HepG2 (cell line): ENCODE measurements at regions not wholly inside any gene's neighbourhood (a gene's known extent, or its start where the extent isn't known, plus 50 kb on each side); places are given as distances from the start of the nearest gene placed in this dataset.

Experiments
- ATAC-seq: fragments of 200-7000 bp; cut with Tn5 transposase; 3 replicates; pipeline ENCODE4 v1.9.1; 2020; ENCODE audit warnings: mild to moderate bottlenecking, moderate library complexity
- BruUV-seq: library from RNA; stranded (reverse); fragments of 400-500 nt; replicated peaks from 2 replicates; lab custom pipeline; 2021; lab: Mats Ljungman, UMichigan
- CTCF ChIA-PET: fragments of 300-600 bp; formaldehyde crosslinking; extraction: SDS; loops from one replicate; lab custom pipeline; 2021; ENCODE audit warnings: low total read pairs, inconsistent platforms, low intra/inter-chr PET ratio; lab: Yijun Ruan, JAX
- POLR2A ChIA-PET: fragments of 350-600 bp; sonication (Branson Sonifier 250); formaldehyde crosslinking; loops from one replicate; lab custom pipeline; 2020; ENCODE audit warnings: antibody characterized with exemption, inconsistent platforms; lab: Yijun Ruan, JAX
- DNase-seq: peaks from one replicate; pipeline ENCODE4 v3.0.0-alpha.2; 2015; ENCODE audit warnings: low spot score
- FAIRE-seq: peaks from 3 replicates; lab custom pipeline; 2011; peaks lifted over from hg19 to GRCh38; lab: Jason Lieb, UNC
- H2AFZ ChIP-seq: one replicate; pipeline ENCODE4 v1.6.1; 2011; ENCODE audit warnings: low read length, inconsistent platforms
- H3K27ac ChIP-seq: fragments of 300-600 bp; 3 replicates; pipeline ENCODE4 v1.8.0; 2011; ENCODE audit warnings: mixed run types, mild to moderate bottlenecking, mixed read lengths, low read length, inconsistent platforms; ENCODE audit not compliant: insufficient read depth; ENCODE audit errors: extremely low read length
- H3K27me3 ChIP-seq, 2 experiments: fragments of 200-600 bp in 1 of 2; 2 replicates in 1 of 2; 3 replicates in 1 of 2; pipeline versions ENCODE4 v1.6.0 to v1.8.0; 2011; ENCODE audit warnings: low read length in 2 of 2, mild to moderate bottlenecking in 2 of 2, moderate library complexity in 2 of 2, inconsistent platforms in 1 of 2; ENCODE audit not compliant: insufficient read depth in 2 of 2, control insufficient read depth in 1 of 2
- H3K36me3 ChIP-seq, 2 experiments: fragments of 200-600 bp in 1 of 2; replicated peaks in 1 of 2; 2 replicates in 1 of 2; 3 replicates in 1 of 2; pipeline versions ENCODE4 v1.5.1 to v1.8.0; 2011; ENCODE audit warnings: low read length in 2 of 2, inconsistent platforms in 1 of 2; ENCODE audit not compliant: insufficient read depth in 2 of 2, control insufficient read depth in 1 of 2
- H3K4me1 ChIP-seq: 2 replicates; pipeline ENCODE4 v1.5.1; 2012; ENCODE audit warnings: low read length, inconsistent platforms; ENCODE audit not compliant: insufficient read depth
- H3K4me2 ChIP-seq: 2 replicates; pipeline ENCODE4 v1.6.0; 2011; ENCODE audit warnings: low read depth, low read length, inconsistent platforms
- H3K4me3 ChIP-seq, 3 experiments: fragments of 200-600 bp in 1 of 3; sonication (generic), shearing (Covaris generic) in 1 of 3; replicated peaks in 1 of 3; 2 replicates each; pipeline ENCODE4 v1.5.1; 2011 to 2016; ENCODE audit warnings: low read length in 3 of 3, inconsistent platforms in 2 of 3, low read depth in 2 of 3, mild to moderate bottlenecking in 2 of 3, control low read depth in 1 of 3, mixed read lengths in 1 of 3; ENCODE audit not compliant: insufficient read depth in 1 of 3
- H3K79me2 ChIP-seq: one replicate; pipeline ENCODE4 v1.6.1; 2011; ENCODE audit warnings: low read length, inconsistent platforms; ENCODE audit not compliant: insufficient read depth
- H3K9ac ChIP-seq: 2 replicates; pipeline ENCODE4 v1.6.0; 2011; ENCODE audit warnings: mild to moderate bottlenecking, low read depth, low read length, inconsistent platforms; ENCODE audit not compliant: insufficient read depth
- H3K9me3 ChIP-seq: 2 replicates; pipeline ENCODE4 v1.5.1; 2012; ENCODE audit warnings: mild to moderate bottlenecking, low read length
- H4K20me1 ChIP-seq: 2 replicates; pipeline ENCODE4 v1.6.0; 2011; ENCODE audit warnings: inconsistent platforms, mild to moderate bottlenecking, low read length, moderate library complexity; ENCODE audit not compliant: insufficient read depth
- GABPA ChIP-seq, 2 experiments: IDR thresholded peaks; 2 replicates each; pipeline ENCODE4 v1.6.1; 2011 to 2016; ENCODE audit warnings: low read depth in 2 of 2, low read length in 1 of 2, missing biosample characterization in 1 of 2, missing genetic modification characterization in 1 of 2
- PRPF4 ChIP-seq: fragments of 200-400 bp; formaldehyde crosslinking; IDR thresholded peaks from 2 replicates; pipeline ENCODE4 v1.6.1; 2016; ENCODE audit warnings: low read length, low read depth; ENCODE audit not compliant: poor library complexity, severe bottlenecking
- SNRNP70 ChIP-seq: fragments of 200-400 bp; formaldehyde crosslinking; IDR thresholded peaks from 2 replicates; pipeline ENCODE4 v1.6.1; 2017; ENCODE audit warnings: mild to moderate bottlenecking, low read depth, low read length, moderate library complexity
- YEATS4 ChIP-seq: sonication (generic); formaldehyde crosslinking; IDR thresholded peaks from 2 replicates; pipeline ENCODE4 v1.4.0; 2020; ENCODE audit warnings: missing genetic modification reagents, borderline replicate concordance
- ZNF546 ChIP-seq: sonication (generic); formaldehyde crosslinking; conservative IDR thresholded peaks from 2 replicates; pipeline ENCODE4 v1.8.1; 2023; ENCODE audit warnings: mild to moderate bottlenecking, missing genetic modification reagents
- ZNF564 ChIP-seq: sonication (generic); formaldehyde crosslinking; IDR thresholded peaks from 2 replicates; pipeline ENCODE4 v1.8.1; 2023; ENCODE audit warnings: mild to moderate bottlenecking, missing genetic modification reagents
- WGBS: methylation state at CpG from one replicate; pipeline ENCODE4 v1.1.6; 2017; ENCODE audit warnings: low lambda C conversion rate; 5-methylcytosine and 5-hydroxymethylcytosine counted together
- in situ Hi-C: cut with HindIII; loops from 2 replicates; pipeline ENCODE4 v1.10.0; 2017; ENCODE audit warnings: low pct_unique_long_range_greater_than_20kb; ENCODE audit not compliant: extremely low pct_ligation_motif_present
- intact Hi-C: fragments of 100-400 bp; cut with micrococcal nuclease; formaldehyde crosslinking; loops from one replicate; pipeline ENCODE4 v1.10.0; 2022; ENCODE audit not compliant: unreplicated experiment
- TF ChIP-seq, protein P1 (sequence below): fragments of 450-650 bp; IDR thresholded peaks from 2 replicates; pipeline ENCODE4 v1.6.1; 2016
- TF ChIP-seq, protein P2 (sequence below): sonication (generic); formaldehyde crosslinking; IDR thresholded peaks from 2 replicates; pipeline ENCODE4 v1.4.0; 2020; ENCODE audit warnings: missing genetic modification reagents
- TF ChIP-seq, protein P3 (sequence below): sonication (generic); formaldehyde crosslinking; IDR thresholded peaks from 2 replicates; pipeline ENCODE4 v1.5.0; 2020; ENCODE audit warnings: mild to moderate bottlenecking, missing genetic modification reagents

DNA sequence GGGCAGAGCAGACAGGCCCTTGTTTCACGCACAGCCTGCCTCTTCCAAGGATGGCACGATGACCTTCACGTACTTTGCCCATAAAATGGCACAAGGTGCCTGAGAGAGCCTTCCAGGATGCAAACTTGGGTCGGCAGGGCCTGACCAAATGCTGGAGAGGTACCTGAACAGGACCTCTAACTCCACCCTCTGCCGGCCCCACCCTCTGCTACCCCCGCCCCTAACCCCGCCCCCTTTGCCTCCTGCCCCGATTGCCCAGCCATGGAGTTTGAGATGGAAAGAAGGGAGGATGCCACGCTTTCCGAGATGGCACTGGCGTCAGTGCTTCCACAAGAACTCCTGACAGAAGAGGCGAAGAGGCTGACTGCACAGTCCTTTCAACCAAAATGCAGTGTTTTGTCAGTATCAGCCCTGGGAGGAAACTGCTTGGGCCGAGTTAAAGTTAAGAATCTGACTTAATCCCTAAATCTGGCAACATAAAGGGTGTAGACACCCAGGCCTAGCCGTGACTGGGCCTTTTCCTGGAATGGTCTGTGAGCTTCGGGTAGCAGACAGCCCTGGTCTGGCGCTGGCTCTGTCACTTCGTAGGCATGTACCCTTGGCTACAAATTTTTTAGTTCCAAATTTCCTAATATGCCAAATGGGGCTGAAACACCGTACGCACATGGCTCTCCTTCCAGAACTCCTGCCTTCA, 230.3 kb upstream of the RGMA start:
- Histone ChIP-seq H2AFZ (no peak overlapping the region), H3K9me3 (no peaks in the 10 kb centered on the region), H3K36me3 (no peaks in the 10 kb centered on the region), H3K4me2 (no peak overlapping the region), H3K27me3 (peaks cover 0 to 2% of the 10 kb centered on the region in 2 experiments; a peak in 1 of 5 replicates), H3K4me1 (peaks cover 21% of the 10 kb centered on the region), H3K79me2 (no peaks in the 10 kb centered on the region), H3K9ac (no peak overlapping the region), H4K20me1 (no peaks in the 10 kb centered on the region), H3K27ac (no peak overlapping the region), H3K4me3 (no peak overlapping the region)
- BruUV-seq = no TSS peak
- no peak for ATAC-seq
- intact Hi-C loops = no loop called here
- WGBS = 60% methylated on average over 14 of the region's 19 CpGs
- DNase-seq = no peak
- POLR2A ChIA-PET = no interaction called here
- CTCF ChIA-PET = no interaction called here
- TF ChIP-seq YEATS4 (CRISPR knock-in tag) (no peak), ZNF546 (CRISPR knock-in tag) (no peak), SNRNP70 (no peak)
- in situ Hi-C loops = no loop called here
- no peak for FAIRE-seq

DNA sequence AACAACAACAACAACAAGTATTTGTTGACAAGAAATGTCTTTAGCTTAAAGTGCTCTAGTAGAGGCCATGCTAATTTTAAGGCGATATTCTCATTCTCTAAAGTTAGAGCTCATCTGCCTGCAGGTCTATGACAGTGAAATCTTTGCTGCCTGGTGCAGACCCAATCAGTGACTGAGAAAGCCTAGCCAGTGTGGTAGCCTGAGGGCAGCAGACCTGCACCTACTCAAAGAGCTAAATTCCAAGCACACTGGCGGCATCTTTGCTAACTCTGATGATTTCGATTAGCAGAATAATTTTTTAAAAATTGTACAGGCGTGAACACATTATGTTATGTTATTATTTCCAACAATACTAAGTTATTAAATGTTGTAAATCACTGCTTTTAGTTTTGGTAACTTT, 228.8 kb upstream of the RGMA start:
- H3K4me1 ChIP-seq = peaks cover 19% of the 10 kb centered on the region
- no peak for ATAC-seq
- no peak for DNase-seq
- no peaks in the 10 kb centered on the region for H3K79me2 ChIP-seq
- no TSS peak for BruUV-seq
- no peak overlapping the region for H3K27ac ChIP-seq
- H4K20me1 ChIP-seq = no peaks in the 10 kb centered on the region
- H3K9me3 ChIP-seq = no peaks in the 10 kb centered on the region
- intact Hi-C loops (no loop called here), in situ Hi-C loops (no loop called here)
- H2AFZ ChIP-seq = no peak overlapping the region
- no peak for FAIRE-seq
- peaks cover 0 to 6% of the 10 kb centered on the region in 2 experiments; a peak in 1 of 5 replicates for H3K27me3 ChIP-seq
- H3K36me3 ChIP-seq = no peaks in the 10 kb centered on the region
- H3K9ac ChIP-seq = no peak overlapping the region
- H3K4me2 ChIP-seq = no peak overlapping the region
- POLR2A ChIA-PET = no interaction called here
- WGBS = 8% methylated on average over 4 of the region's 4 CpGs
- no peak overlapping the region for H3K4me3 ChIP-seq
- CTCF ChIA-PET = no interaction called here
- TF ChIP-seq ZNF564 (CRISPR knock-in tag) (no peak), PRPF4 (no peak), GABPA (IDR thresholded peaks at IDR 0.05; ENCODE audit: low read depth, low read length) (no peak), GABPA (CRISPR knock-in tag; IDR thresholded peaks at IDR 0.05; ENCODE audit: low read depth) (no peak)
- TF ChIP-seq, protein P1, sequence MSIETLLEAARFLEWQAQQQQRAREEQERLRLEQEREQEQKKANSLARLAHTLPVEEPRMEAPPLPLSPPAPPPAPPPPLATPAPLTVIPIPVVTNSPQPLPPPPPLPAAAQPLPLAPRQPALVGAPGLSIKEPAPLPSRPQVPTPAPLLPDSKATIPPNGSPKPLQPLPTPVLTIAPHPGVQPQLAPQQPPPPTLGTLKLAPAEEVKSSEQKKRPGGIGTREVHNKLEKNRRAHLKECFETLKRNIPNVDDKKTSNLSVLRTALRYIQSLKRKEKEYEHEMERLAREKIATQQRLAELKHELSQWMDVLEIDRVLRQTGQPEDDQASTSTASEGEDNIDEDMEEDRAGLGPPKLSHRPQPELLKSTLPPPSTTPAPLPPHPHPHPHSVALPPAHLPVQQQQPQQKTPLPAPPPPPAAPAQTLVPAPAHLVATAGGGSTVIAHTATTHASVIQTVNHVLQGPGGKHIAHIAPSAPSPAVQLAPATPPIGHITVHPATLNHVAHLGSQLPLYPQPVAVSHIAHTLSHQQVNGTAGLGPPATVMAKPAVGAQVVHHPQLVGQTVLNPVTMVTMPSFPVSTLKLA = no peak
- TF ChIP-seq, protein P2, sequence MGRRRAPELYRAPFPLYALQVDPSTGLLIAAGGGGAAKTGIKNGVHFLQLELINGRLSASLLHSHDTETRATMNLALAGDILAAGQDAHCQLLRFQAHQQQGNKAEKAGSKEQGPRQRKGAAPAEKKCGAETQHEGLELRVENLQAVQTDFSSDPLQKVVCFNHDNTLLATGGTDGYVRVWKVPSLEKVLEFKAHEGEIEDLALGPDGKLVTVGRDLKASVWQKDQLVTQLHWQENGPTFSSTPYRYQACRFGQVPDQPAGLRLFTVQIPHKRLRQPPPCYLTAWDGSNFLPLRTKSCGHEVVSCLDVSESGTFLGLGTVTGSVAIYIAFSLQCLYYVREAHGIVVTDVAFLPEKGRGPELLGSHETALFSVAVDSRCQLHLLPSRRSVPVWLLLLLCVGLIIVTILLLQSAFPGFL = no peak
- TF ChIP-seq, protein P3, sequence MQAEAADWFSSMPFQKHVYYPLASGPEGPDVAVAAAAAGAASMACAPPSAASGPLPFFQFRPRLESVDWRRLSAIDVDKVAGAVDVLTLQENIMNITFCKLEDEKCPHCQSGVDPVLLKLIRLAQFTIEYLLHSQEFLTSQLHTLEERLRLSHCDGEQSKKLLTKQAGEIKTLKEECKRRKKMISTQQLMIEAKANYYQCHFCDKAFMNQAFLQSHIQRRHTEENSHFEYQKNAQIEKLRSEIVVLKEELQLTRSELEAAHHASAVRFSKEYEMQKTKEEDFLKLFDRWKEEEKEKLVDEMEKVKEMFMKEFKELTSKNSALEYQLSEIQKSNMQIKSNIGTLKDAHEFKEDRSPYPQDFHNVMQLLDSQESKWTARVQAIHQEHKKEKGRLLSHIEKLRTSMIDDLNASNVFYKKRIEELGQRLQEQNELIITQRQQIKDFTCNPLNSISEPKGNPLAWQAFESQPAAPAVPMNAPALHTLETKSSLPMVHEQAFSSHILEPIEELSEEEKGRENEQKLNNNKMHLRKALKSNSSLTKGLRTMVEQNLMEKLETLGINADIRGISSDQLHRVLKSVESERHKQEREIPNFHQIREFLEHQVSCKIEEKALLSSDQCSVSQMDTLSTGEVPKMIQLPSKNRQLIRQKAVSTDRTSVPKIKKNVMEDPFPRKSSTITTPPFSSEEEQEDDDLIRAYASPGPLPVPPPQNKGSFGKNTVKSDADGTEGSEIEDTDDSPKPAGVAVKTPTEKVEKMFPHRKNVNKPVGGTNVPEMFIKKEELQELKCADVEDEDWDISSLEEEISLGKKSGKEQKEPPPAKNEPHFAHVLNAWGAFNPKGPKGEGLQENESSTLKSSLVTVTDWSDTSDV (CRISPR knock-in tag) = no peak
